GM23338 (cell line): ENCODE measurements at regions not wholly inside any gene's neighbourhood (a gene's known extent, or its start where the extent isn't known, plus 50 kb on each side); places are given as distances from the start of the nearest gene placed in this dataset.

Source experiments
- ATAC-seq: fragments of 200-7000 bp; cut with Tn5 transposase; 3 replicates; pipeline ENCODE4 v1.9.1; 2020
- DNase-seq: peaks from one replicate; pipeline ENCODE4 v3.0.0-alpha.2; 2015; ENCODE audit warnings: low spot score
- H2AFZ ChIP-seq: fragments of 200-600 bp; sonication (generic); 2 replicates; pipeline ENCODE4 v1.8.0; 2016; ENCODE audit warnings: antibody characterized with exemption, mild to moderate bottlenecking, moderate library complexity
- H3F3A ChIP-seq: fragments of 200-600 bp; sonication (generic); replicated peaks from 2 replicates; pipeline ENCODE4 v1.8.0; 2017; ENCODE audit warnings: antibody characterized with exemption, mixed run types, low read depth
- H3K27ac ChIP-seq: fragments of 200-600 bp; sonication (generic); 2 replicates; pipeline ENCODE4 v1.6.1; 2016; ENCODE audit warnings: low read depth
- H3K27me3 ChIP-seq: fragments of 200-600 bp; sonication (generic); 2 replicates; pipeline ENCODE4 v1.8.0; 2016; ENCODE audit warnings: mild to moderate bottlenecking, mixed run types, moderate library complexity; ENCODE audit not compliant: insufficient read depth
- H3K36me3 ChIP-seq: fragments of 200-600 bp; sonication (generic); 2 replicates; pipeline ENCODE4 v1.8.0; 2016; ENCODE audit warnings: mild to moderate bottlenecking; ENCODE audit not compliant: insufficient read depth
- H3K4me1 ChIP-seq: fragments of 200-600 bp; sonication (generic); 2 replicates; pipeline ENCODE4 v1.8.0; 2016; ENCODE audit warnings: mild to moderate bottlenecking, moderate library complexity; ENCODE audit not compliant: insufficient read depth
- H3K4me2 ChIP-seq: fragments of 200-600 bp; sonication (generic); 2 replicates; pipeline ENCODE4 v1.7.1; 2017; ENCODE audit warnings: mixed run types
- H3K4me3 ChIP-seq: fragments of 200-600 bp; sonication (generic); 2 replicates; pipeline ENCODE4 v1.6.1; 2016; ENCODE audit warnings: mixed run types
- H3K79me2 ChIP-seq: fragments of 200-600 bp; sonication (generic); replicated peaks from 2 replicates; pipeline ENCODE4 v1.8.0; 2017; ENCODE audit warnings: mild to moderate bottlenecking; ENCODE audit not compliant: insufficient read depth
- H3K9me2 ChIP-seq: fragments of 200-600 bp; sonication (generic); 2 replicates; pipeline ENCODE4 v1.8.0; 2017; ENCODE audit not compliant: insufficient read depth
- H4K20me1 ChIP-seq: fragments of 200-600 bp; sonication (generic); replicated peaks from 2 replicates; pipeline ENCODE4 v1.8.0; 2017; ENCODE audit warnings: mild to moderate bottlenecking; ENCODE audit not compliant: insufficient read depth
- H3K27ac Mint-ChIP-seq: 2 replicates; pipeline ENCODE4 v1.8.0; 2020; ENCODE audit warnings: inconsistent platforms, mild to moderate bottlenecking, moderate library complexity, mixed read lengths
- H3K27me3 Mint-ChIP-seq: 3 replicates; pipeline ENCODE4 v1.8.0; 2022; ENCODE audit warnings: low read depth, mild to moderate bottlenecking, moderate library complexity, mixed read lengths, inconsistent platforms; ENCODE audit not compliant: insufficient read depth, poor library complexity
- H3K36me3 Mint-ChIP-seq: 3 replicates; pipeline ENCODE4 v1.8.0; 2021; ENCODE audit warnings: low read depth, mild to moderate bottlenecking, inconsistent platforms, moderate library complexity, mixed read lengths
- H3K4me1 Mint-ChIP-seq: 3 replicates; pipeline ENCODE4 v1.8.0; 2020; ENCODE audit warnings: mild to moderate bottlenecking, inconsistent platforms, mixed read lengths
- H3K4me3 Mint-ChIP-seq: 3 replicates; pipeline ENCODE4 v1.8.0; 2021; ENCODE audit warnings: moderate library complexity, mild to moderate bottlenecking, inconsistent platforms, mixed read lengths
- H3K9me3 Mint-ChIP-seq: 3 replicates; pipeline ENCODE4 v1.8.0; 2020; ENCODE audit warnings: moderate library complexity, mild to moderate bottlenecking, inconsistent platforms, mixed read lengths
- CREB1 ChIP-seq: fragments of 250-450 bp; sonication (Bioruptor Pico); IDR thresholded peaks from 2 replicates; pipeline ENCODE4 v1.5.0; 2020; ENCODE audit warnings: low read depth, mild to moderate bottlenecking, moderate library complexity
- CTCF ChIP-seq, 2 experiments: fragments of 200-600 bp in 1 of 2; sonication (generic) in 1 of 2; conservative IDR thresholded peaks; 2 replicates each; pipeline versions ENCODE4 v1.5.1 to v1.6.1; 2016 to 2017; ENCODE audit warnings: antibody characterized with exemption in 2 of 2, low read depth in 2 of 2, mild to moderate bottlenecking in 2 of 2, moderate library complexity in 1 of 2
- ETS1 ChIP-seq: IDR thresholded peaks from 2 replicates; pipeline ENCODE4 v1.6.1; 2016; ENCODE audit warnings: antibody characterized with exemption
- EZH2 ChIP-seq: fragments of 200-600 bp; sonication (generic); IDR thresholded peaks from one replicate; pipeline ENCODE4 v1.8.0; 2017; ENCODE audit warnings: antibody characterized with exemption, mild to moderate bottlenecking, low read depth; ENCODE audit not compliant: unreplicated experiment
- EZH2phosphoT487 ChIP-seq: fragments of 200-600 bp; sonication (generic); IDR thresholded peaks from one replicate; pipeline ENCODE4 v1.8.1; 2018; ENCODE audit warnings: antibody characterized with exemption; ENCODE audit not compliant: unreplicated experiment
- JUNB ChIP-seq: IDR thresholded peaks from one replicate; pipeline ENCODE4 v1.6.1; 2016; ENCODE audit warnings: antibody characterized with exemption; ENCODE audit not compliant: unreplicated experiment
- NANOG ChIP-seq: IDR thresholded peaks from 2 replicates; pipeline ENCODE4 v1.6.1; 2016; ENCODE audit warnings: antibody characterized with exemption, borderline replicate concordance
- POLR2AphosphoS5 ChIP-seq: IDR thresholded peaks from 2 replicates; pipeline ENCODE4 v1.6.1; 2016; ENCODE audit warnings: antibody characterized with exemption, low read depth
- REST ChIP-seq: IDR thresholded peaks from one replicate; pipeline ENCODE4 v1.6.1; 2018; ENCODE audit warnings: antibody characterized with exemption; ENCODE audit not compliant: unreplicated experiment
- STAT1 ChIP-seq: IDR thresholded peaks from one replicate; pipeline ENCODE4 v1.6.1; 2016; ENCODE audit warnings: antibody characterized with exemption; ENCODE audit not compliant: unreplicated experiment
- ZNF114 ChIP-seq: fragments of 250-450 bp; sonication (Bioruptor Pico); IDR thresholded peaks from 2 replicates; pipeline ENCODE4 v1.5.0; 2020; ENCODE audit warnings: mild to moderate bottlenecking, moderate library complexity
- ZNF331 ChIP-seq: fragments of 250-450 bp; sonication (Bioruptor Pico); IDR thresholded peaks from 2 replicates; pipeline ENCODE4 v1.5.0; 2020; ENCODE audit warnings: low read depth, mild to moderate bottlenecking, moderate library complexity
- TF ChIP-seq, protein P1 (sequence below): fragments of 250-450 bp; sonication (Bioruptor Pico); IDR thresholded peaks from 2 replicates; pipeline ENCODE4 v1.5.0; 2020; ENCODE audit warnings: mild to moderate bottlenecking, moderate library complexity

DNA sequence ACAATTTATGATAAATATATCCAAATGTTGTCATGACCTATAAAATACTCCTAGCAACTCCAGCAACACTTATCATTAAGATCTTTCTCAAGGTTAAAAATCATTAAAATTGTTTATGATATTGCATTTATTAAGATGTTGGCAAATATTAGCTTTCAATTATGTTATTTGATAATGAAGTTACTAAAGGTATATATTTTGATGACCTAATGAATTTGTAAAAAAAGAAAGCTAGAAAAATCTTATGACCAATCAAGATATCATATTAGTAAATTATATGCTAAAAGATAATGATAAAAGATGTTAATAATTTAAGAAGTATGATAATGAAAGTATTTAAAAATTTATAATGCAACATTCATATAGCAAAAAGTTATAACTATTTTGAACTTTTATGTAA, 66.3 kb upstream of the RAB18 start:
- Mint-ChIP-seq H3K36me3 (no peaks in the 10 kb centered on the region), H3K9me3 (no peaks in the 10 kb centered on the region), H3K4me1 (no peaks in the 10 kb centered on the region), H3K27ac (no peak overlapping the region), H3K27me3 (peaks cover 2% of the 10 kb centered on the region), H3K4me3 (no peak overlapping the region)
- Histone ChIP-seq H3K4me1 (no peaks in the 10 kb centered on the region), H3K27me3 (no peaks in the 10 kb centered on the region), H4K20me1 (no peaks in the 10 kb centered on the region), H3K9me2 (no peaks in the 10 kb centered on the region), H3K27ac (no peak overlapping the region), H3K36me3 (no peaks in the 10 kb centered on the region), H3F3A (no peaks in the 10 kb centered on the region), H3K4me3 (no peak overlapping the region), H3K79me2 (no peaks in the 10 kb centered on the region), H2AFZ (no peak overlapping the region), H3K4me2 (no peak overlapping the region)
- ATAC-seq (no peak), DNase-seq (no peak)
- TF ChIP-seq EZH2phosphoT487 (no peak), JUNB (no peak), CREB1 (CRISPR knock-in tag) (no peak), ZNF114 (CRISPR knock-in tag) (no peak), STAT1 (no peak), EZH2 (no peak), ETS1 (no peak), POLR2AphosphoS5 (no peak), NANOG (no peak), CTCF (conservative IDR thresholded peaks at IDR 0.05; ENCODE audit: low read depth in 2 of 2) (no peak), REST (no peak), ZNF331 (CRISPR knock-in tag) (no peak)
- TF ChIP-seq, protein P1, sequence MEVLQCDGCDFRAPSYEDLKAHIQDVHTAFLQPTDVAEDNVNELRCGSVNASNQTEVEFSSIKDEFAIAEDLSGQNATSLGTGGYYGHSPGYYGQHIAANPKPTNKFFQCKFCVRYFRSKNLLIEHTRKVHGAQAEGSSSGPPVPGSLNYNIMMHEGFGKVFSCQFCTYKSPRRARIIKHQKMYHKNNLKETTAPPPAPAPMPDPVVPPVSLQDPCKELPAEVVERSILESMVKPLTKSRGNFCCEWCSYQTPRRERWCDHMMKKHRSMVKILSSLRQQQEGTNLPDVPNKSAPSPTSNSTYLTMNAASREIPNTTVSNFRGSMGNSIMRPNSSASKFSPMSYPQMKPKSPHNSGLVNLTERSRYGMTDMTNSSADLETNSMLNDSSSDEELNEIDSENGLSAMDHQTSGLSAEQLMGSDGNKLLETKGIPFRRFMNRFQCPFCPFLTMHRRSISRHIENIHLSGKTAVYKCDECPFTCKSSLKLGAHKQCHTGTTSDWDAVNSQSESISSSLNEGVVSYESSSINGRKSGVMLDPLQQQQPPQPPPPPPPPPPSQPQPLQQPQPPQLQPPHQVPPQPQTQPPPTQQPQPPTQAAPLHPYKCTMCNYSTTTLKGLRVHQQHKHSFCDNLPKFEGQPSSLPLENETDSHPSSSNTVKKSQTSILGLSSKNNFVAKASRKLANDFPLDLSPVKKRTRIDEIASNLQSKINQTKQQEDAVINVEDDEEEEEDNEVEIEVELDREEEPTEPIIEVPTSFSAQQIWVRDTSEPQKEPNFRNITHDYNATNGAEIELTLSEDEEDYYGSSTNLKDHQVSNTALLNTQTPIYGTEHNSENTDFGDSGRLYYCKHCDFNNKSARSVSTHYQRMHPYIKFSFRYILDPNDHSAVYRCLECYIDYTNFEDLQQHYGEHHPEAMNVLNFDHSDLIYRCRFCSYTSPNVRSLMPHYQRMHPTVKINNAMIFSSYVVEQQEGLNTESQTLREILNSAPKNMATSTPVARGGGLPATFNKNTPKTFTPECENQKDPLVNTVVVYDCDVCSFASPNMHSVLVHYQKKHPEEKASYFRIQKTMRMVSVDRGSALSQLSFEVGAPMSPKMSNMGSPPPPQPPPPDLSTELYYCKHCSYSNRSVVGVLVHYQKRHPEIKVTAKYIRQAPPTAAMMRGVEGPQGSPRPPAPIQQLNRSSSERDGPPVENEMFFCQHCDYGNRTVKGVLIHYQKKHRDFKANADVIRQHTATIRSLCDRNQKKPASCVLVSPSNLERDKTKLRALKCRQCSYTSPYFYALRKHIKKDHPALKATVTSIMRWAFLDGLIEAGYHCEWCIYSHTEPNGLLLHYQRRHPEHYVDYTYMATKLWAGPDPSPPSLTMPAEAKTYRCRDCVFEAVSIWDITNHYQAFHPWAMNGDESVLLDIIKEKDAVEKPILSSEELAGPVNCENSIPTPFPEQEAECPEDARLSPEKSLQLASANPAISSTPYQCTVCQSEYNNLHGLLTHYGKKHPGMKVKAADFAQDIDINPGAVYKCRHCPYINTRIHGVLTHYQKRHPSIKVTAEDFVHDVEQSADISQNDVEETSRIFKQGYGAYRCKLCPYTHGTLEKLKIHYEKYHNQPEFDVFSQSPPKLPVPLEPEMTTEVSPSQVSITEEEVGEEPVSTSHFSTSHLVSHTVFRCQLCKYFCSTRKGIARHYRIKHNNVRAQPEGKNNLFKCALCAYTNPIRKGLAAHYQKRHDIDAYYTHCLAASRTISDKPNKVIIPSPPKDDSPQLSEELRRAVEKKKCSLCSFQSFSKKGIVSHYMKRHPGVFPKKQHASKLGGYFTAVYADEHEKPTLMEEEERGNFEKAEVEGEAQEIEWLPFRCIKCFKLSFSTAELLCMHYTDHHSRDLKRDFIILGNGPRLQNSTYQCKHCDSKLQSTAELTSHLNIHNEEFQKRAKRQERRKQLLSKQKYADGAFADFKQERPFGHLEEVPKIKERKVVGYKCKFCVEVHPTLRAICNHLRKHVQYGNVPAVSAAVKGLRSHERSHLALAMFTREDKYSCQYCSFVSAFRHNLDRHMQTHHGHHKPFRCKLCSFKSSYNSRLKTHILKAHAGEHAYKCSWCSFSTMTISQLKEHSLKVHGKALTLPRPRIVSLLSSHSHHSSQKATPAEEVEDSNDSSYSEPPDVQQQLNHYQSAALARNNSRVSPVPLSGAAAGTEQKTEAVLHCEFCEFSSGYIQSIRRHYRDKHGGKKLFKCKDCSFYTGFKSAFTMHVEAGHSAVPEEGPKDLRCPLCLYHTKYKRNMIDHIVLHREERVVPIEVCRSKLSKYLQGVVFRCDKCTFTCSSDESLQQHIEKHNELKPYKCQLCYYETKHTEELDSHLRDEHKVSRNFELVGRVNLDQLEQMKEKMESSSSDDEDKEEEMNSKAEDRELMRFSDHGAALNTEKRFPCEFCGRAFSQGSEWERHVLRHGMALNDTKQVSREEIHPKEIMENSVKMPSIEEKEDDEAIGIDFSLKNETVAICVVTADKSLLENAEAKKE (CRISPR knock-in tag): no peak
